ENCODE measurements at regions not wholly inside any gene's neighbourhood (a gene's known extent, or its start where the extent isn't known, plus 50 kb on each side); places are given as distances from the start of the nearest gene placed in this dataset.

DNA sequence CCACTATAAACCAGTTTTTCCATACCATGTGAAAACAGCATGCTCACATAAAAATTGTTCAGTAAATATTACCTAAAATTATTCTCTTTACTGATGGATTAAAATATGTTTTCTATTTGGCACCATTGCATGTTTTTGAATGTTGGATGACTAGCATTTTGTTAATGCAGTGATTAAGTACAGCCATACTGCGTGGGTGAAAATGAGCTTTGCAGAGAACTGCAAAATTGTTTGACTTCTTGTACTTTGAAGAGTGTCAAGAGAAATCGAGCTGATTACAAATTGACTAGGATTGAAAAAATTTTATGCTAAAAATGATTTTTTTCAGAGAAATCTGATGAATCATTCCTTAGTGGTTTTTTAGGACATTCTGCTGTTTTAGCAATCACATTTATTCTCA lies 452.9 kb downstream of the RPL10L start:
- no peak for DNase-seq
- no peak overlapping the region for H3K4me3 Mint-ChIP-seq

GRCh38 chr14:46197856-46198255 lies 453.7 kb downstream of the RPL10L start:
- intact Hi-C loops (cut with micrococcal nuclease): no loop called here
- Histone ChIP-seq H3K27ac (ENCODE audit: low read depth in 1 of 2, low read length in 2 of 2) (no peak overlapping the region), H3K9ac (ENCODE audit: insufficient read depth, low read length, poor library complexity, severe bottlenecking) (no peak overlapping the region), H3K27me3 (ENCODE audit: control insufficient read depth in 2 of 2, insufficient read depth in 2 of 2, low read length in 2 of 2) (no peaks in the 10 kb centered on the region), H4K20me1 (ENCODE audit: insufficient read depth, low read length) (no peaks in the 10 kb centered on the region), H3K9me3 (replicated peaks in 1 of 2; ENCODE audit: control insufficient read depth in 1 of 2, insufficient read depth in 1 of 2, low read length in 2 of 2) (peaks cover 0 to 3% of the 10 kb centered on the region in 2 donors), H3K4me2 (replicated peaks; ENCODE audit: extremely low read depth, low read length, poor library complexity, severe bottlenecking) (no peak overlapping the region), H3K36me3 (replicated peaks in 1 of 2; ENCODE audit: control insufficient read depth in 1 of 2, insufficient read depth in 2 of 2, low read length in 2 of 2) (no peaks in the 10 kb centered on the region), H3K4me1 (ENCODE audit: control insufficient read depth in 1 of 2, insufficient read depth in 2 of 2, low read length in 2 of 2) (no peaks in the 10 kb centered on the region), H3K79me2 (ENCODE audit: insufficient read depth, low read length) (no peaks in the 10 kb centered on the region), H3K4me3 (replicated peaks in 1 of 3; ENCODE audit: low read depth in 2 of 3, low read length in 3 of 3) (no peak overlapping the region), H2AFZ (ENCODE audit: insufficient read depth, low read depth, low read length, poor library complexity, severe bottlenecking) (no peak overlapping the region)
- no peak overlapping the region for H3K4me3 Mint-ChIP-seq
- 96% methylated on average over 4 of the region's 4 CpGs for WGBS (ENCODE audit: insufficient coverage)
- no peaks in the 10 kb centered on the region for H3K27me3 Mint-ChIP-seq (ENCODE audit: low read depth in 3 of 3)
- H3K36me3 Mint-ChIP-seq: no peaks in the 10 kb centered on the region
- peaks cover 0 to 2% (median 1%) of the 10 kb centered on the region in 7 donors for H3K9me3 Mint-ChIP-seq
- DNase-seq: no peak
- TF ChIP-seq, protein P1, sequence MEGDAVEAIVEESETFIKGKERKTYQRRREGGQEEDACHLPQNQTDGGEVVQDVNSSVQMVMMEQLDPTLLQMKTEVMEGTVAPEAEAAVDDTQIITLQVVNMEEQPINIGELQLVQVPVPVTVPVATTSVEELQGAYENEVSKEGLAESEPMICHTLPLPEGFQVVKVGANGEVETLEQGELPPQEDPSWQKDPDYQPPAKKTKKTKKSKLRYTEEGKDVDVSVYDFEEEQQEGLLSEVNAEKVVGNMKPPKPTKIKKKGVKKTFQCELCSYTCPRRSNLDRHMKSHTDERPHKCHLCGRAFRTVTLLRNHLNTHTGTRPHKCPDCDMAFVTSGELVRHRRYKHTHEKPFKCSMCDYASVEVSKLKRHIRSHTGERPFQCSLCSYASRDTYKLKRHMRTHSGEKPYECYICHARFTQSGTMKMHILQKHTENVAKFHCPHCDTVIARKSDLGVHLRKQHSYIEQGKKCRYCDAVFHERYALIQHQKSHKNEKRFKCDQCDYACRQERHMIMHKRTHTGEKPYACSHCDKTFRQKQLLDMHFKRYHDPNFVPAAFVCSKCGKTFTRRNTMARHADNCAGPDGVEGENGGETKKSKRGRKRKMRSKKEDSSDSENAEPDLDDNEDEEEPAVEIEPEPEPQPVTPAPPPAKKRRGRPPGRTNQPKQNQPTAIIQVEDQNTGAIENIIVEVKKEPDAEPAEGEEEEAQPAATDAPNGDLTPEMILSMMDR (IDR thresholded peaks at IDR 0.05): no peak
- no peak overlapping the region for H3K27ac Mint-ChIP-seq
- H3K4me1 Mint-ChIP-seq: no peaks in the 10 kb centered on the region

More for the DNA sequence above, 452.9 kb downstream of the RPL10L start:
- H3K79me2 ChIP-seq (ENCODE audit: insufficient read depth, low read length): no peaks in the 10 kb centered on the region
- no peaks in the 10 kb centered on the region for H3K27me3 Mint-ChIP-seq (ENCODE audit: low read depth in 3 of 3)
- H4K20me1 ChIP-seq (ENCODE audit: insufficient read depth, low read length): no peaks in the 10 kb centered on the region
- no peak overlapping the region for H3K4me3 ChIP-seq (replicated peaks in 1 of 3; ENCODE audit: low read depth in 2 of 3, low read length in 3 of 3)
- peaks cover 0 to 3% (median 1%) of the 10 kb centered on the region in 7 donors for H3K9me3 Mint-ChIP-seq
- no peaks in the 10 kb centered on the region for H3K36me3 Mint-ChIP-seq
- H3K9ac ChIP-seq (ENCODE audit: insufficient read depth, low read length, poor library complexity, severe bottlenecking): no peak overlapping the region
- no peaks in the 10 kb centered on the region for H3K4me1 Mint-ChIP-seq
- no peak overlapping the region for H2AFZ ChIP-seq (ENCODE audit: insufficient read depth, low read depth, low read length, poor library complexity, severe bottlenecking)
- no peaks in the 10 kb centered on the region for H3K27me3 ChIP-seq (ENCODE audit: control insufficient read depth in 2 of 2, insufficient read depth in 2 of 2, low read length in 2 of 2)
- H3K36me3 ChIP-seq (replicated peaks in 1 of 2; ENCODE audit: control insufficient read depth in 1 of 2, insufficient read depth in 2 of 2, low read length in 2 of 2): no peaks in the 10 kb centered on the region
- peaks cover 0 to 3% of the 10 kb centered on the region in 2 donors for H3K9me3 ChIP-seq (replicated peaks in 1 of 2; ENCODE audit: control insufficient read depth in 1 of 2, insufficient read depth in 1 of 2, low read length in 2 of 2)
- H3K4me2 ChIP-seq (replicated peaks; ENCODE audit: extremely low read depth, low read length, poor library complexity, severe bottlenecking): no peak overlapping the region
- TF ChIP-seq, protein P1 (IDR thresholded peaks at IDR 0.05): no peak
- H3K27ac ChIP-seq (ENCODE audit: low read depth in 1 of 2, low read length in 2 of 2): no peak overlapping the region
- no peak overlapping the region for H3K27ac Mint-ChIP-seq
- WGBS (ENCODE audit: insufficient coverage): no CpG with 5 or more reads among the region's 2 CpGs
- intact Hi-C loops (cut with micrococcal nuclease): no loop called here
- no peaks in the 10 kb centered on the region for H3K4me1 ChIP-seq (ENCODE audit: control insufficient read depth in 1 of 2, insufficient read depth in 2 of 2, low read length in 2 of 2)
